HG03442 (cell line): ENCODE measurements at regions not wholly inside any gene's neighbourhood (a gene's known extent, or its start where the extent isn't known, plus 50 kb on each side); places are given as distances from the start of the nearest gene placed in this dataset.
"Not testable (repeated sequence)": the region's sequence is repeated elsewhere in the genome, so short reads cannot be mapped to it uniquely, and the experiment has no call there.

Source experiments
- ATAC-seq: cut with Tn5 transposase; IDR thresholded peaks from one replicate; pipeline ENCODE4 v1.9.1; 2021; ENCODE audit warnings: mild to moderate bottlenecking, moderate library complexity; ENCODE audit not compliant: unreplicated experiment

DNA sequence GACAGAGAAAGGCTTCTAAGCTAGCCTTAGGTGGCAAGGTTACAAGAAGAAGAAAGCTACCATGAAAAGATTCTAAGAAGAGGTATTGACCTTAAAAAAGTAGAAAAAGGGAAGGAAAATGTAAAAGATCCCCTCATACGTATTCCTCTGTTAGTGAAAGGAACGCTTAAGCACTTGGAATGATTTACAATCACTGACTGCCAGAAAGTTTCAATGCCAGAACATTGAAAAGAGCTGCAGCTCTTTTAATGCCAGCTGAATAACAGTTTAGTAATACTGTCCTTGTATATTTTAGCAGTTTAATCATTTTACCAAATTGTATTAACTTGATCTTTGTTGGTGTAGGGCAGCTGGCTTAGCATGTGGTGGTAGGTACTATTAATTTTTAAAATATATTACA, 650.7 kb downstream of the FAM181B start:
- no peak for ATAC-seq

DNA sequence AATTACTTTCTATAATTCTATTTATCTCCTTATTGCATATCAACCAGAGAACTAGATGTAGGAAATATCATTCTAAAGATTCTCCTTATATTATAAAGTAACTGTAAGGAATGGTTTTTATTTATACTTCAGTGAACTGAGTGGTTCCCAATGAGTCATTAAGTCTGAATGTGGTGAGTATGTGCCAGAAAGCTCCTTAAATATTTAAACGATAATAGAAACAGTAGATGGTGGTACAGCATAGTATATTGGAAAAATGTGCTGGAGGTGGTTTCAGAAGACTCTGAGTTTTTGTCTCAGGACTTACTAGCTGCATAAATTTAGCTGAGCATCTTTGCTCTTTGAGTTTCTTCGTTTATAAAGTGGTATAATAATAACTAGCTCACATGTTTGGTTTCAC, 653.5 kb downstream of the FAM181B start:
- ATAC-seq, result no peak

DNA sequence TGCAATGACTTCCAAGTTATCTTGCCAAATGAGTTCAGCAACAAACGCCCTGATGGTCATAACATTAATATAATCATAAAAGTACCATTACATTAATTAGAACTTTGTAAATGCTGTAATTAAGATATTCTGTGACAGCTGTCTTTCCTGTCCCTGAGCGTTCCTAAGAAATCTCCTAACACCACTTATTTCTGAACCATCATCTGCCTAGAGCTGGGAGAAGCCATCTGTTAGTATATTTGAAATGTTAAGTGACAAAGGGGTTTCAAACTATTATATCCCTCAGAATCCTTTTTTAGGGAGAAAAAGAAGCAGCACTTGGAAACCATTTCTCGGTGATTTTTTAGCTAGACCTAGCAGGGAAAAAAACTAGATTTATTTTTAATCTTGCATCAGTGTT, 657.5 kb downstream of the FAM181B start:
- ATAC-seq, result no peak

DNA sequence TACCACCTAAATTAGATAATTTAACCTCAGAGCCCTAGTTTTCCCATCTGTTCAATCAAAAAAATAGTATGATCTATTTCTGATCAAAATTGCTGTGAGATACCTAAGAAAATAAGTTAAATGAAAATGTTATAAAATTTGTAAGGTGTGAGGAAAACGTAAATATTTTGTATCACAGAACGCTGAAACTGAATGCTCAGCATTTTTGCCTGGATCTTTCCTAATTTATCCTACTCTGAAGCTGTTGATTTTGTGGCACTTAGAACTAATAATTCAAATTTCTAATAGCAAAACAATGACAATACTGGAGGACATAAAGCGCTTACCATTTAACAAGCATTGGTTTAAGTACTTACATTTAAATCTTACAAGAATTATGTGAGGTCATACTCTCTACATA, 674.2 kb downstream of the FAM181B start:
- ATAC-seq, result no peak

DNA sequence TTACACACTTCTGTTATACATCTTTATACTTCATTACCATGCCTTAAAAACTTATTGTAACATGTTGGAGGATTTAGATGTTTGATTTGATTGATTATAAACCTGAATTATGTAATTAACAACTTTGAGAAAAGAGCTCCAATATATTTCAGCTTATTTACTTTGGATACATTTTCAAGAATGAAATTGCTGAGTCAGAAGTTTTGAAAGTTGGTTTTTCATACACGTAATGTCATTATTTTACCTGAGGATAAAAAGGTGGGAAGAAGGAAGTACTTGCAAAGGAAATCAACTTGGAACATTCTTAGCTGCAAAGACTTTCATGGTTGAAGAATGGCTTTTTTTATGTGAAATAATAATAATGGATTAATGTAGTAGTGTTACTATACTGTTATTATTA, 677.2 kb downstream of the FAM181B start:
- no peak for ATAC-seq

DNA sequence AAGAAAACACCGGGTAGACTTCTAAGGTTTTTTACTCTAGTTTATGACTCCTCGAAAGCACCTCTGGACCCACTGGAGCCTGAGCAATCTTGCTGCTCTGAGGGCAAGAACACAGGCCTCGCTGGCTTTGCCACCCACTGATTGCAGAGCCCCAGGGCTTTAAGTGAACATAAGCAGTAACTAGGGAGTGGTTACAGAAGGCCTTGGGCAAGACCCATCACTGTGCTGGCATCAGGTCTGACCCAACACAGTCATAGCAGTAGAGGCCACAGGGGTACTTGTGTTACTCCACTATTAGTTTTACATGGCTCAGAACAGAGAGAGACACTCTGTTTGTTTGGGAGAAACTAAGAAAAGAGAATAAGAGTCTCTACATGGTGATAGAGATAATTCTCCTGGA, 684.5 kb downstream of the FAM181B start:
- ATAC-seq, result no peak

DNA sequence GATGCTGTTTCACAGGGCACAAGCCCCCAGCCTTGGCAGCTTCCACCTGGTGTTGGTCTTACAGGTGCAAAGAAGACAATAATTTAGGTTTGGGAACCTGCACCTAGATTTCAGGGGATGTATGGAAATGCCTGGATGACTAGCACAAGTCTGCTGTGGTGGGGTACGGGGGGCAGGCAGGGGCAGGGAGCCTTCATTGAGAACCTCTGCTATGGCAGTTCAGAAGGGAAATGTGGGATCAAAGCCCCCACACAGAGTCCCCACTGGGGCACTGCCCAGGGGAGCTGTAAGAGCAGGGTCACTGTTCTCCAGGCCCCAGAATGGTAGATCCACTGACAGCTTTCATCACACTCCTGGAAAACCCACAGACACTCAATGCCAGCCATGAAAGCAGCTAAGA, 686.5 kb downstream of the FAM181B start:
- no peak for ATAC-seq

DNA sequence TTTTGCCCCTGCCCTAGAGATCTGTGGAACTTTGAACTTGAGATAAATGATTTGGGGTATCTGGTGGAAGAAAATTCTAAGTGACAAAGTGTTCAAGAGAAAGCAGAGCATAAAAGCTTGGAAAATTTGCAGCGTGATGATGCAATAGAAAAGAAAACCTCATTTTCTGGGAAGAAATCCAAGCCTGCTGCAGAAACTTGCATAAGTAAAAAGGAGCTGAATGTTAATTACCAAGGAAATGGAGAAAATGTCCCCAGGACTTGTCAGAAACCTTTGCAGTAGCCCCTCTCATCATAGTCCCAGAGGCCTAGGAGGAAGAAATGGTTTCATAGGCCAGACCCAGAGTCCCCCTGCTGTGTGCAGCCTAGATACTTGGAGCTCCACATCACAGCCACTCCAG, 686.9 kb downstream of the FAM181B start:
- no peak for ATAC-seq

DNA sequence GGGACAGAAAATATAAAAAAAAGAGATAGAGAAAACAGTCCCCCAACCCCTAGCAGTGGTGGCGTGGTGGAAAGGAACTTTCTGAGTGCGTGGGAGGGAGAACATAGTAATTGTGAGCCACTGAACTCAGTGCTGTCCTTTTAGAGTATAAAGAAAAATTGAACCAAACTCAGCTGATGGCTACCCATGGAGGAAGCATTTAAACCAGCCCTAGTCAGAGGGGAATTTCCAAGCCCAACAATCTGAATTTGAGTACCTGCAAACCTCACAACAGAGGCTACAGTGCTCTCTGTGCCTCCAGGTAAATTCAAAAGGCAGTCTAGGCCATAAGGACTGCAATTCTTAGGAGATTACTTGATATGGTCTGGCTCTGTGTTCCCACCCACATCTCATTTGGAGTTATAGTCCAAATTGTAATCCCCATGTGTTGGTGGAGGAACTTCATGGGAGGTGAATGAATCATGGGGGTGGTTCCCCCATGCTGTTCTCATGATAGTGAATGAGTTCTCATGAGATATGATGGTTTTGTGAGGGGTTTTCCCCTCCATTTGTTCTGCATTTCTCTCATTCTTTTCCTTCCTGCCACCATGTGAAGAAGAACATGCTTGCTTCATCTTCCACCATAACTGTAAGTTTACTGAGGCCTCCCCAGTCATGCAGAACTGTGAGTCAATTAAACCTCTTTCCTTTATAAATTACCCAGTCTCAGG, 687.8 kb downstream of the FAM181B start:
- ATAC-seq, result no peak

DNA sequence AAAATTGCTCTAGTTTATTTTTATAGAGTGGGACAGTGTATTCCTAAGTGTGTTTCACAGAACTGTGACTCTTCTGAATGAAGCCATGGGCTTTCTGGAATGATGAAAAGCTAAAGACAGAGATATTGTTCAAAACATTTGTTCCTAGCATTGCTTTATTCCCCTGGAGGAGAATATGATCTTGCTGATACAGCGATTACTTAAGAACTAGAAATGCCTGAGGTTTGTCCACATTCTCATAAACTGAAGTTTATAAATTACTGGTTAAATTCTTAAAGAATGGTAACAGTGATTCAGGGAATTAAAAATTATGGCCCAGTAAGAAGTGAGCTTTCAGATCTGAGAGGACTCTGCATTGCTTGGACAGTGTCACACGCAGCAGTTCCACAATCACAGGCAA, 690.3 kb downstream of the FAM181B start:
- ATAC-seq, result no peak

DNA sequence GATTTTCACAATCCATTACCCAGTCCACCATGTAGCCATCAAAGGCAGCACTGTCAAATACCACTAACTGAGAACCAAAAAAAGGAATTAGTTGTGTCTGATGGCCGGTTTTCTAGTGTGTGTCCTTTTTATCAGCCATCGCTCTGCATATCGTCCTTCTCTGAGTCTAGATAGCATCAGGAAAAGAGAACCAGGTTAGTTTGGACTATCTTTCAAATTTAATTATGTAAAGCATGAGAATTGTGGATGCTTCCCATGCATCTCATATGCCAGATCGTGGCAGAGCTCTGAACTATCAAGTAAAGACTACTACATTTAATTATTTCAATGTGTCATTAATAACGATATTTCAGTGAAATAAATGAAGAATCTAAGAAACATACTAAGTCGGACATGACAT, 691.9 kb downstream of the FAM181B start:
- ATAC-seq, result no peak

DNA sequence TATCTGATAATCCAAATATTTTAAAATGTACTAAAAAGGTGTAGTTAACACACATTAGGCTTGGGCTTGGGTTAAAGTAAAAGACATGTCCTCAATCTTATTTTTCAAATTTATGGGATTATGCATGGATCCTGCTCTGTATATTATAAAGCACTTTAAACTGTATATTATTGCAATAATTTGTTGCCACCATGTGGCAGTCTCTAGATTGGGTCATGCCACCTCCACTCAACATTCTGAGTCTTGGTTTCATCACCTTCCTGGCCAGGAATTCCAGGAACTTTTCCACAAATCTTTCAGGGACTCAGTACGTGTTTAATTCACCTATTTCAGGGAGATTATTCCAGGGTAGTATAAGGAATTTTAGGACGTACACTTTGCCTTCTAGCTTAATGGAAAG, 695.5 kb downstream of the FAM181B start:
- ATAC-seq, result no peak

DNA sequence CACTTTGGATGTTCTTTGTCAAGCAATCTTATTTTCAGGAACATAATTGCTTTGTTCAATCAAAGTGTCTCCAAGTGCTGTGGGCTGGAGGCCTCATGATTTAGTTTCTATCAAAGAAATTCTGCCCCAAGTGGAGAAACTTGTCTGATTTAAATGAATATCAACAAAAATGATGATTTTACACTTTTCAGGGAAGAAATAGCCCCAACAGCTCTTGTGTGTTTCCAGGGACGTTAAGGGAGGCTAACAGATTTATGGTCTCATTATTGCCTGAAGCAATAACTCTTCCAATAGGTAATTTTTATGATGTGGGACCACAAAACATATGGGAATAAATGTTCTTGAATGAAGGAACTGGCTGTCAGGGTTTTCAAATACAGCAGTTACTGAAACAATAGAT, 699.1 kb downstream of the FAM181B start:
- no peak for ATAC-seq

DNA sequence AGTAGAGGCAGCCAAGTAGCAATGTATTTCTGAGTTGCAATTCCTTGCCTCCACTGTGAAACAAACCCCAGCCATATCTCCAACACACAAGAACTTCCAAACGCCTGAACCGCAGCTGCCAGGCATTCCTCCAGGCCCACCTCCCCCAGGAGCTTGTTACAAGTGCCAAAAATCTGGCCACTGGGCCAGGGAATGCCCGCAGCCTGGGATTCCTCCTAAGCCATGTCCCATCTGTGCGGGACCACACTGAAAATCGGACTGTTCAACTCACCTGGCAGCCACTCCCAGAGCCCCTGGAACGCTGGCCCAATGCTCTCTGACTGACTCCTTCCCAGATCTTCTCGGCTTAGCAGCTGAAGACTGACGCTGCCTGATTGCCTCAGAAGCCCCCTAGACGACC, 706.3 kb downstream of the FAM181B start:
- not testable (repeated sequence) for ATAC-seq

DNA sequence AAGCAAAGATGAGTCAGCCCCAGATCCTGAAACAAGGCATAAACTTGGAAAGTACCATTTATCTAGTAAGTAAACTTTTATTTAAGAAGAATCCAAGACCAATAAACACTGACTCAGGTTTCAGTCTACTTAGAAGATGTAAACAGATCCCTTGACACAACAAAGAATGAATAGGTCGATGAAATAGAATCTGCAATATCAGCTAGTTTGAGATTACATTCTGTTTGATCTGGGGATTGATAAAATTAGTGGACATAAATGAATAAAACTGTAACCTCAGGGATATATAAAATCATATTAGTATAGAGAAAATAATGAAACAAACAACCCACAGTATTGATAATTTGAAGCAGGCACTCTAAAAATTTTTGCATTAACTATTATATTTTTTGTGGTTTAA, 708.9 kb downstream of the FAM181B start:
- ATAC-seq, result no peak

DNA sequence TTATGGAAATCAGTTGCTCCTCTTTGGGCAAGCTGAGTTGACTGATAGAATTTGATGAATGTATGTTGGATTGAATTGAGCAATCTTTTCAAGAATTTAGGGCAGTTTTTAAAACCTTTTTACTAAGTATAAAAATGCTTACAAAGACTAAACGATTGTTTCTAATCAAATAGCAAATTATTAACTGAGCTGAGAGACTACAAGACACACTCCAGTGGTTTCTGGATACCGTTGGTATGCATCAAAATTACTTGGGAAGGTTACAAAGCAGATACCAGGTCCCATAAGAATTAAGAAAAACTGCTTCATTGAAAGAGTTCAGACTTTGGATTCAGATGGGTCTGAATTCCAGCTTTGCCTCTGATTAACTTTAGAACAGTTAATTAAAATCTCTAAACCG, 721.4 kb downstream of the FAM181B start:
- no peak for ATAC-seq

DNA sequence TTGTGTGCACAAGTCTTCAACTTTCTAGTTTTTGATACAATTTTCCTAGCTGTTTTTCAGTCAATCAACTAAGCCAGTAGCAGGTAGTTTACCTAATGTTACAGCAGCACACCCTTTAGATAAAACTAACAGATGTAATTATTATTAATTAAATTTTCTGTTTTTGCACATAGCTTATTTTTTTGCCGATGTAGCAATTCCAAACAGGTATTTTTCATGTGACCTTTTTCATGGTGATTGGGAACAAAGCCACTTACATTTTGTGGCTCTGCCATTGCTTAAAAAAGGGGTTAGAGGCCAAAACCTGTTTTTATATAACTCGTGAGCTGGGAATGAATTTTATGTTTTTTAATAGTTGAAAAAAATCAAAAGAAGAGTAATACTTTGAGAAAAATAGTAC, 724.5 kb downstream of the FAM181B start:
- ATAC-seq, result no peak

DNA sequence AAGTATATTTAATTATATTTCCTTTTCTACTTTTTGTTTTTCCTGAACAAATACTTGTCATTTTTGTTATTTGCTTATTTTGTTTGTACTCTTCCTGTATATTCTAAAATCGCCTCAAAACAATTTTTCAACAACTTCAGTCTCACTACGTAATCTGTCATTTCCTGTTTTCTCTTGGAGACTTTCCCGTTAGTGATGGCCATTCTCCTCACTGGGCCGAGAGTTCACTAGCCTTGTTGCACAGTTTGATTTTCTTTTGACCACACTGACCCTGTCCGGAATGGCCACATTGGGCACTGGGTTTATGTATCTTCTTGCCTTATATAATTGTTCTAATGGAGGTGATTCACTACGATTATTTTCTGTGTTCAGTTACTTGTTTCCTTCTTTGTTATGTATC, 726.1 kb downstream of the FAM181B start:
- ATAC-seq, result no peak

DNA sequence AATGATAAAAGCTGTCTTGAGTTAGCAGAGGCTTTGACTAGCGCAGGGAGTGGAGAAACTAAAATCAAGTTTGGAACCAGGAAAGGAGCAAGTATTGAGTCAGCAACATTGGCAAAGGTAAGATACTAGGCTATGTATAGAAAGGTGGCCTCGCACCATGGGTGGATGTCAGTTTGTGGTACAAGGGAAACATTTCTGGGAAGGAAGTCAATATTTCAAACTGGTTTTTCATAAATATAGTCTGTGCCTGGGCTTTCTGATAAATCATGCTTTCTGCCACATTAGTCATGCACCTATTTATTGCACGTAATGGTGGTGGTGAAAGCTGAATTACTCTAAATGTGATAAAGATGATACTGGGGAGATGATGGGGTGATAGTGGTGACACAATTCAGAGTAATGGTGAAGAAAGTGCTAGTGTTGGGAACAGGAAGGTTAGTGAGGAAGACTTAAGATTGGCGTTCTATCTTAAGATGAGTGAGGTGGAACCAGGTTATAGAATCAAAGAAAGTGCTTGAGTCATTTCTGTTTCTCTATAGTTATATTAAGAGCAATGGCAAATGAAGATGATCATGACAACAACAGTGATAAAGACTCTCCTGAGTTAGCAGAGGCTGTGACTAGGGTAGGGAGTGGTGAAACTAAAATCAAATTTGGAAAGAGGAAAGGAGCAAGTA, 729.0 kb downstream of the FAM181B start:
- ATAC-seq, result no peak

DNA sequence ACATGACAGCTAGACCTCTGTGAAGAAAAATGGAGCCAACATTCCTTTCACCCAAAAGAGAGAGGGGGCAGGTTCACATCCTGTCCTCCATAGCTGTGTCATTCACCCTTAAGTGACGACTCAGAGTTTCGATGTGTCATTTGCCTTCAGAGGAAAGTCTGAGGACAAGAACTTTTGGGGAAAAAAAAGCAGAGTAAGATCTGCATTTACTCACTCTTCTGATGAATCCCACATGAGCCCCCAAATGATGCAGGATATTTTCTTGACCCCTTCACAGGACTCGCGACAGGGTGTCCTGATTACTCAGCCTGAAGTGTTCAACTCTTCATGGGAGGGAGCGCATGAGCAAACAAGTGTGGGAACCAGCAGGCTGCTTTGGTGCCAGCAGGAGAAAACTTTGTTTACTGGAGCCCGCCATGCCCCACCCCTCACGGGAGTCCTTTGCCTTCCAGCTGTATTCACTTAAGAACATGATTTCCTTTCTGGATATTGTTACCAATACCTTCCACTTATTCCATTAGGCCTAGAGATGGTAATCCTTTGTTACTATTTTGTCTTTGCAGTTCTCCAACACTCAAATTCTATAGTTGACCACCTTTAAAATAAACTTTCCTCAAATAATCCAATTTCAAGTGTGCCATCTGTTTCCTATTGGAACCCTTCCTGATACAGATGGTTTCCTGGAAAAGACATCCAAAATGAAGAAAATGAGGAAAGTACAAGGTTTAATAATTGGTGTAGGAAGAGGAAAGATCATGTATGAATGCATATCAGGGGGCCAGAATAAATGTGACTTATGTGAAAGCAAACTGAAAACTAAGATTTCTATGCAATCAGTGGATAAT, 729.8 kb downstream of the FAM181B start:
- no peak for ATAC-seq

DNA sequence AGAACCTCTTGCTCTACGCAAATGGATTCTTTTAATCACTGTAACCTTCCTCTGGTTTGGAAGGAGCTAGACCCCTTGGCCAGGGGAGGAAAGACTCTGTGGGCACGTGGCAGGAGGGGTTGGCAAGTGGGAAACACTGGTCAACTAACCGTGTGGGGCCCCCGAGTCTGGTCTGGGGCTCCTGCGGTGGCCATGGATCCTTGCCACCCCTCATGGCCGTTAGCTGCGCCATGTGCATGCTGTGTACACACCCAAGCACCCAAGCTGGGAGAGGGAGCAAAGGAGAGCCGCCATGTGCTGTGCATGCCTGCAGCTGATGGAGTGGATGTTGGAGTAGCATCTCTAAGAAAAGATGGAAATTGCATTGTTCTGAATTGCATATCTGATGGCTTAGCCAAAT, 730.6 kb downstream of the FAM181B start:
- no peak for ATAC-seq

DNA sequence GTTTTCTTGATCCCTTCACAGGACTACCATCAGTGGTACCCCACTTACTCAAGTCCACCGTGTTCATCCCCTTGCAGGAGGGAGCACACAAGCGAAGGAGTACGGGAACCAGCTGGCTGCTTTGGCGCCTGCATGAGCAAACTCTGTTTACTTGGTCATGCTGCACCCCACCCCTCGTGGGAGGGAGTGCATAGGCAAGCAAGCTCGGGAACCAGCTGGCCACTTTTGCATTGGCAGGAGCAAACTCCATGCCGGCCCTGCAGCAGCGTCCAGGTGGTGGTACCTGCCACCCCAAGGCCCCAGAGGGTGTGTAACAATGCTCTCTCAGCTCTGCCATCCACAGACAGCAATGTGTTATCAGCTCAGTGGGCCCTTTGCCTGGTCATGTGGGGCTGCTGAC, 737.8 kb downstream of the FAM181B start:
- ATAC-seq, result no peak
